CD14-positive monocyte (primary cell): ENCODE measurements at regions not wholly inside any gene's neighbourhood (a gene's known extent, or its start where the extent isn't known, plus 50 kb on each side); places are given as distances from the start of the nearest gene placed in this dataset.

Experiments used
- DNase-seq, 3 donors: peaks; one replicate each; pipeline ENCODE4 v3.0.0-alpha.2; 2011 to 2022
- H2AFZ ChIP-seq: 2 replicates; pipeline ENCODE4 v1.6.0; 2012; ENCODE audit warnings: mild to moderate bottlenecking, low read depth, low read length, inconsistent platforms; ENCODE audit not compliant: insufficient read depth, poor library complexity, severe bottlenecking
- H3K27ac ChIP-seq, 2 donors: 1 replicate in 1 of 2; 2 replicates in 1 of 2; pipeline ENCODE4 v1.5.1; 2012 to 2013; ENCODE audit warnings: low read length in 2 of 2, control low read depth in 1 of 2, inconsistent platforms in 1 of 2, low read depth in 1 of 2, mild to moderate bottlenecking in 1 of 2
- H3K27me3 ChIP-seq, 2 donors: one replicate each; pipeline versions ENCODE4 v1.6.0 to v1.6.1; 2011 to 2013; ENCODE audit warnings: low read length in 2 of 2; ENCODE audit not compliant: control insufficient read depth in 2 of 2, insufficient read depth in 2 of 2
- H3K36me3 ChIP-seq, 2 donors: replicated peaks in 1 of 2; 1 replicate in 1 of 2; 2 replicates in 1 of 2; pipeline versions ENCODE4 v1.5.1 to v1.6.1; 2012 to 2013; ENCODE audit warnings: low read length in 2 of 2, control low read depth in 1 of 2, inconsistent platforms in 1 of 2, mild to moderate bottlenecking in 1 of 2; ENCODE audit not compliant: insufficient read depth in 2 of 2, control insufficient read depth in 1 of 2
- H3K4me1 ChIP-seq, 2 donors: 1 replicate in 1 of 2; 2 replicates in 1 of 2; pipeline versions ENCODE4 v1.5.1 to v1.6.1; 2012 to 2013; ENCODE audit warnings: low read length in 2 of 2, control low read depth in 1 of 2, inconsistent platforms in 1 of 2, mild to moderate bottlenecking in 1 of 2, moderate library complexity in 1 of 2; ENCODE audit not compliant: insufficient read depth in 2 of 2, control insufficient read depth in 1 of 2
- H3K4me2 ChIP-seq: replicated peaks from 2 replicates; pipeline ENCODE3; 2012; ENCODE audit warnings: low read length, moderate library complexity, mild to moderate bottlenecking; ENCODE audit not compliant: poor library complexity, severe bottlenecking; ENCODE audit errors: extremely low read depth
- H3K4me3 ChIP-seq, 3 experiments: fragments of 200-600 bp in 1 of 3; sonication (generic) in 1 of 3; replicated peaks in 1 of 3; 1 replicate in 2 of 3; 2 replicates in 1 of 3; pipeline ENCODE4 v1.5.1; 2011 to 2013; ENCODE audit warnings: low read length in 3 of 3, mild to moderate bottlenecking in 3 of 3, control low read depth in 2 of 3, low read depth in 2 of 3, inconsistent platforms in 1 of 3, moderate library complexity in 1 of 3
- H3K79me2 ChIP-seq: 2 replicates; pipeline ENCODE4 v1.6.0; 2012; ENCODE audit warnings: mild to moderate bottlenecking, control low read depth, inconsistent platforms, low read length, moderate library complexity; ENCODE audit not compliant: insufficient read depth
- H3K9ac ChIP-seq: 2 replicates; pipeline ENCODE4 v1.6.0; 2017; ENCODE audit warnings: low read length, mild to moderate bottlenecking; ENCODE audit not compliant: insufficient read depth, poor library complexity, severe bottlenecking
- H3K9me3 ChIP-seq, 2 donors: replicated peaks in 1 of 2; 1 replicate in 1 of 2; 2 replicates in 1 of 2; pipeline versions ENCODE4 v1.5.1 to v1.6.1; 2012 to 2013; ENCODE audit warnings: low read length in 2 of 2, control low read depth in 1 of 2; ENCODE audit not compliant: control insufficient read depth in 1 of 2, insufficient read depth in 1 of 2
- H4K20me1 ChIP-seq: 2 replicates; pipeline ENCODE4 v1.6.0; 2012; ENCODE audit warnings: mild to moderate bottlenecking, low read length, control low read depth, moderate library complexity; ENCODE audit not compliant: insufficient read depth
- H3K27ac Mint-ChIP-seq, 7 donors: one replicate each; pipeline ENCODE4 v1.8.0; 2020; ENCODE audit warnings: mild to moderate bottlenecking in 7 of 7, mixed read lengths in 7 of 7, moderate library complexity in 6 of 7, inconsistent platforms in 2 of 7
- H3K27me3 Mint-ChIP-seq, 3 donors: one replicate each; pipeline ENCODE4 v1.8.0; 2021 to 2022; ENCODE audit warnings: low read depth in 3 of 3, mild to moderate bottlenecking in 3 of 3, mixed read lengths in 3 of 3, moderate library complexity in 3 of 3, inconsistent platforms in 1 of 3
- H3K36me3 Mint-ChIP-seq, 2 donors: one replicate each; pipeline ENCODE4 v1.8.0; 2020; ENCODE audit warnings: mixed read lengths in 2 of 2, inconsistent platforms in 1 of 2, mild to moderate bottlenecking in 1 of 2
- H3K4me1 Mint-ChIP-seq: one replicate; pipeline ENCODE4 v1.8.0; 2020; ENCODE audit warnings: mild to moderate bottlenecking, mixed read lengths
- H3K4me3 Mint-ChIP-seq, 2 donors: one replicate each; pipeline ENCODE4 v1.8.0; 2020; ENCODE audit warnings: mild to moderate bottlenecking in 2 of 2, mixed read lengths in 2 of 2, moderate library complexity in 1 of 2
- H3K9me3 Mint-ChIP-seq, 7 donors: one replicate each; pipeline ENCODE4 v1.8.0; 2020 to 2022; ENCODE audit warnings: mixed read lengths in 7 of 7, mild to moderate bottlenecking in 6 of 7, moderate library complexity in 6 of 7, inconsistent platforms in 2 of 7
- WGBS: methylation state at CpG from one replicate; pipeline ENCODE4 v1.1.5; 2013; ENCODE audit warnings: missing lambda C conversion rate; ENCODE audit not compliant: insufficient coverage; 5-methylcytosine and 5-hydroxymethylcytosine counted together
- intact Hi-C, 2 donors: fragments of 100-400 bp; cut with micrococcal nuclease; formaldehyde crosslinking; loops; one replicate each; pipeline versions ENCODE4 v1.15.0 to v1.15.1; 2023
- TF ChIP-seq, protein P1 (sequence below): fragments of 200-600 bp; IDR thresholded peaks from one replicate; pipeline ENCODE4 v1.8.0; 2022; ENCODE audit warnings: antibody characterized with exemption, mild to moderate bottlenecking

DNA sequence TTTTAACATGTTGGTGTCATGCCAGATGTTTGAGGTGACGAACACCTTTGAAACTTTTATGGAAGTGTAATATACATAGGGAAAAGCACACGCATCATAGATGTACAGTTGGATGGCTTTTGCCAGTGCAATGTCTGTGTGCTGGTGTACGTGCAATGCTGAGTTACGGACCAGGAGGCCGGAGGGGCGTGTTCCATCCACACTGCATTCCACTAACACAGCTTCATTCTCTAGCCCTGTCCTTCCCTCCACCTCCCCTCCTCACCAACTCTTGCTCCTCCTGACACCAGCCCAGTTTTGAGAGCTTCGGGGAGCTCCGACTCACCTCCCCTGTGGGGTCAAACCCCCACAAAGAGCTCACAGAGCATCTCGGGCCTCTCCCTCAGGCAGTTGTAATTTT is 358.8 kb downstream of the C16orf95 start:
- no peak overlapping the region for H3K27ac Mint-ChIP-seq
- Histone ChIP-seq H2AFZ (no peak overlapping the region), H3K4me3 (no peak overlapping the region), H3K36me3 (no peaks in the 10 kb centered on the region), H3K4me1 (peaks cover 7% of the 10 kb centered on the region in 2 donors), H3K4me2 (no peak overlapping the region), H3K79me2 (no peaks in the 10 kb centered on the region), H4K20me1 (no peaks in the 10 kb centered on the region), H3K27ac (no peak overlapping the region), H3K9ac (no peak overlapping the region), H3K27me3 (peaks cover 0 to 3% of the 10 kb centered on the region in 2 donors), H3K9me3 (peaks cover 0 to 2% of the 10 kb centered on the region in 2 donors)
- H3K36me3 Mint-ChIP-seq = no peaks in the 10 kb centered on the region
- TF ChIP-seq, protein P1, sequence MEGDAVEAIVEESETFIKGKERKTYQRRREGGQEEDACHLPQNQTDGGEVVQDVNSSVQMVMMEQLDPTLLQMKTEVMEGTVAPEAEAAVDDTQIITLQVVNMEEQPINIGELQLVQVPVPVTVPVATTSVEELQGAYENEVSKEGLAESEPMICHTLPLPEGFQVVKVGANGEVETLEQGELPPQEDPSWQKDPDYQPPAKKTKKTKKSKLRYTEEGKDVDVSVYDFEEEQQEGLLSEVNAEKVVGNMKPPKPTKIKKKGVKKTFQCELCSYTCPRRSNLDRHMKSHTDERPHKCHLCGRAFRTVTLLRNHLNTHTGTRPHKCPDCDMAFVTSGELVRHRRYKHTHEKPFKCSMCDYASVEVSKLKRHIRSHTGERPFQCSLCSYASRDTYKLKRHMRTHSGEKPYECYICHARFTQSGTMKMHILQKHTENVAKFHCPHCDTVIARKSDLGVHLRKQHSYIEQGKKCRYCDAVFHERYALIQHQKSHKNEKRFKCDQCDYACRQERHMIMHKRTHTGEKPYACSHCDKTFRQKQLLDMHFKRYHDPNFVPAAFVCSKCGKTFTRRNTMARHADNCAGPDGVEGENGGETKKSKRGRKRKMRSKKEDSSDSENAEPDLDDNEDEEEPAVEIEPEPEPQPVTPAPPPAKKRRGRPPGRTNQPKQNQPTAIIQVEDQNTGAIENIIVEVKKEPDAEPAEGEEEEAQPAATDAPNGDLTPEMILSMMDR = no peak
- H3K27me3 Mint-ChIP-seq = peaks cover 27 to 41% (median 29%) of the 10 kb centered on the region in 3 donors
- DNase-seq = no peak
- peaks cover 0 to 3% (median 0%) of the 10 kb centered on the region in 7 donors for H3K9me3 Mint-ChIP-seq
- peak overlapping the region in 1 of 2 donors; percentile 56 for H3K4me3 Mint-ChIP-seq
- intact Hi-C loops = no loop called here
- 98% methylated on average over 7 of the region's 9 CpGs for WGBS
- H3K4me1 Mint-ChIP-seq = peaks cover 8% of the 10 kb centered on the region

DNA sequence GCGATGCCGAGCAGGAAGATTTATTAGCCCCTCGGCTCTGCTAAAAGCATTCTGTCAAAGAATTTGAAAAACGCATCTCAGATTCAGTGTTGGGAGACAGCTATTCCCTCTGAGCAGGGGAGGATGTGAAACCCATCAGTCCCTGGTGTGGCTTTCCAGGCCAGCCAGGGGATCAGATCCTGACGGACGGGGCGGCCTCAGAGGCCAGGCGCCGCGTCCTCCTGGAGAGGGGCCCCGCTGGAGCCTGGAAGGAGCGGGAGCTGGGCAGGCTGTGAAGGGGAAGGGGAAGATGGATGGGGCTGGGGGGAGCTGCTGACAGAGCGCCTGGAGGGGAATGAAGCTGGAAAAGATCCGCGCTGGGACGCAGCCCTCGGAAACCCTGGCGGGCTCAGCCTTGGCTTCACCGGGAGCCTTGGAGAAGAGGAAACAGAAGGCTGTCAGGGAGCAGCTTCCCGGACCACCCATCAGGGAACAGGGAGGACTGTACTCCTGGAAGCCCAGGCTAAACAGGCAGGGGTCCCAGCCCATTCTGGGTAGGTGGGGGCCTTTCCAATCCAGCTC is 358.0 kb downstream of the C16orf95 start:
- DNase-seq = no peak
- intact Hi-C loops = no loop called here
- TF ChIP-seq, protein P1 = no peak
- Histone ChIP-seq H3K4me1 (peaks cover 7% of the 10 kb centered on the region in 2 donors), H3K79me2 (no peaks in the 10 kb centered on the region), H3K27ac (no peak overlapping the region), H3K4me2 (no peak overlapping the region), H3K36me3 (no peaks in the 10 kb centered on the region), H3K4me3 (no peak overlapping the region), H3K9me3 (no peaks in the 10 kb centered on the region), H3K27me3 (peaks cover 0 to 3% of the 10 kb centered on the region in 2 donors), H2AFZ (no peak overlapping the region), H4K20me1 (no peaks in the 10 kb centered on the region), H3K9ac (no peak overlapping the region)
- Mint-ChIP-seq H3K4me1 (peaks cover 8% of the 10 kb centered on the region), H3K27ac (no peak overlapping the region), H3K9me3 (peaks cover 0 to 2% (median 0%) of the 10 kb centered on the region in 7 donors), H3K27me3 (peaks cover 26 to 38% (median 31%) of the 10 kb centered on the region in 3 donors), H3K4me3 (peak overlapping the region in 1 of 2 donors; percentile 56), H3K36me3 (no peaks in the 10 kb centered on the region)
- WGBS = 28% methylated on average over 19 of the region's 20 CpGs
